MV-4-11 (cell line): ENCODE measurements at regions not wholly inside any gene's neighbourhood (a gene's known extent, or its start where the extent isn't known, plus 50 kb on each side); places are given as distances from the start of the nearest gene placed in this dataset.
"Not testable (repeated sequence)": the region's sequence is repeated elsewhere in the genome, so short reads cannot be mapped to it uniquely, and the experiment has no call there.

ENCODE experiments used
- DNase-seq: peaks from one replicate; lab custom pipeline; 2025; lab: John Stamatoyannopoulos, UW

GRCh38 chr12:127570387-127570786, 696.6 kb upstream of the TMEM132C start:
- DNase-seq: no peak

GRCh38 chr12:127570793-127571360, 696.1 kb upstream of the TMEM132C start:
- no peak for DNase-seq

GRCh38 chr12:127571578-127571977, 695.4 kb upstream of the TMEM132C start:
- DNase-seq: no peak

GRCh38 chr12:127579446-127579845, 687.5 kb upstream of the TMEM132C start:
- no peak for DNase-seq

- DNase-seq: no peak
These were observed 684.9 kb upstream of the TMEM132C start for GRCh38 chr12:127582074-127582473.

- no peak for DNase-seq
These were observed 683.9 kb upstream of the TMEM132C start for GRCh38 chr12:127583041-127583440.

GRCh38 chr12:127588249-127588648, 678.7 kb upstream of the TMEM132C start:
- DNase-seq: no peak

GRCh38 chr12:127589541-127589940, 677.4 kb upstream of the TMEM132C start:
- DNase-seq: no peak

- no peak for DNase-seq
These were observed 676.1 kb upstream of the TMEM132C start for GRCh38 chr12:127590868-127591267.

- no peak for DNase-seq
These were observed 674.7 kb upstream of the TMEM132C start for GRCh38 chr12:127592245-127592644.

- DNase-seq: peak; percentile 18
These were observed 672.5 kb upstream of the TMEM132C start for GRCh38 chr12:127594351-127594970.

GRCh38 chr12:127595506-127595905, 671.5 kb upstream of the TMEM132C start:
- no peak for DNase-seq

- DNase-seq: no peak
These were observed 670.1 kb upstream of the TMEM132C start for GRCh38 chr12:127596891-127597290.

GRCh38 chr12:127599436-127599835, 667.5 kb upstream of the TMEM132C start:
- DNase-seq: no peak

- DNase-seq: no peak
These were observed 666.8 kb upstream of the TMEM132C start for GRCh38 chr12:127600211-127600610.

- DNase-seq: no peak
These were observed 660.4 kb upstream of the TMEM132C start for GRCh38 chr12:127606476-127607015.

GRCh38 chr12:127607146-127607725, 659.7 kb upstream of the TMEM132C start:
- DNase-seq: no peak

GRCh38 chr12:127608359-127608758, 658.6 kb upstream of the TMEM132C start:
- not testable (repeated sequence) for DNase-seq

- DNase-seq: no peak
These were observed 653.9 kb upstream of the TMEM132C start for GRCh38 chr12:127613056-127613455.

- no peak for DNase-seq
These were observed 646.9 kb upstream of the TMEM132C start for GRCh38 chr12:127619869-127620734.

- DNase-seq: no peak
These were observed 646.1 kb upstream of the TMEM132C start for GRCh38 chr12:127620735-127621355.

- DNase-seq: no peak
These were observed 645.6 kb upstream of the TMEM132C start for GRCh38 chr12:127621366-127621765.
